ENCODE measurements at regions not wholly inside any gene's neighbourhood (a gene's known extent, or its start where the extent isn't known, plus 50 kb on each side); places are given as distances from the start of the nearest gene placed in this dataset.

DNA sequence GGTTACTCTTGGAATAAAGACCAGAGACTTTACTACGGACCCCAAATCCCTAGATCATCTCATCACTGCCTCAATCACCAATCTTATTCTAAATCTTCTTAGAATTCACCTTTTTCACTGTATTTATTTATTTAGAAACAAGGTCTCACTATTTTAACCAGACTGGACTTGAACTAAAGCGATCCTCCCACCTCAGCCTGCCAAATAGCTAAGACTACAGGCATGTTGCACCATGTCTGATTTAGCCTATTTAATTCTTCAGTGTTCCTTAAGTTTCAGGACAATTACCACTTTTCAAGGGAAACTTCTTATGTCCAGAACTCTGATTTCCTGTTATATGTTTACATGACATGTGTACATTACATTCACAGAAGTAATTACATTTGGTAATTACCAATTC lies 238.0 kb upstream of the COL8A1 start:
- TF ChIP-seq CTCF (IDR thresholded peaks at IDR 0.05; ENCODE audit: low read length) (no peak), EZH2 (optimal IDR thresholded peaks at IDR 0.05; ENCODE audit: low read depth, low read length) (no peak), EZH2phosphoT487 (IDR thresholded peaks at IDR 0.05; ENCODE audit: low read length) (no peak)
